AG10803 (cell line): ENCODE measurements at regions not wholly inside any gene's neighbourhood (a gene's known extent, or its start where the extent isn't known, plus 50 kb on each side); places are given as distances from the start of the nearest gene placed in this dataset.
A peak's percentile ranks its signal among the peaks of the same experiment; 100 is the strongest.
"Not testable (repeated sequence)": the region's sequence is repeated elsewhere in the genome, so short reads cannot be mapped to it uniquely, and the experiment has no call there.

Source experiments
- DNase-seq: peaks from one replicate; pipeline ENCODE4 v3.0.0; 2010; ENCODE audit warnings: low read depth
- H3K4me3 ChIP-seq: 2 replicates; pipeline ENCODE4 v1.5.1; 2011; ENCODE audit warnings: mild to moderate bottlenecking, low read length, control low read depth
- TF ChIP-seq, protein P1 (sequence below): conservative IDR thresholded peaks from 2 replicates; pipeline ENCODE4 v1.5.1; 2011; ENCODE audit warnings: mild to moderate bottlenecking, low read length, control low read depth, inconsistent platforms

- no peak overlapping the region for H3K4me3 ChIP-seq
- TF ChIP-seq, protein P1, sequence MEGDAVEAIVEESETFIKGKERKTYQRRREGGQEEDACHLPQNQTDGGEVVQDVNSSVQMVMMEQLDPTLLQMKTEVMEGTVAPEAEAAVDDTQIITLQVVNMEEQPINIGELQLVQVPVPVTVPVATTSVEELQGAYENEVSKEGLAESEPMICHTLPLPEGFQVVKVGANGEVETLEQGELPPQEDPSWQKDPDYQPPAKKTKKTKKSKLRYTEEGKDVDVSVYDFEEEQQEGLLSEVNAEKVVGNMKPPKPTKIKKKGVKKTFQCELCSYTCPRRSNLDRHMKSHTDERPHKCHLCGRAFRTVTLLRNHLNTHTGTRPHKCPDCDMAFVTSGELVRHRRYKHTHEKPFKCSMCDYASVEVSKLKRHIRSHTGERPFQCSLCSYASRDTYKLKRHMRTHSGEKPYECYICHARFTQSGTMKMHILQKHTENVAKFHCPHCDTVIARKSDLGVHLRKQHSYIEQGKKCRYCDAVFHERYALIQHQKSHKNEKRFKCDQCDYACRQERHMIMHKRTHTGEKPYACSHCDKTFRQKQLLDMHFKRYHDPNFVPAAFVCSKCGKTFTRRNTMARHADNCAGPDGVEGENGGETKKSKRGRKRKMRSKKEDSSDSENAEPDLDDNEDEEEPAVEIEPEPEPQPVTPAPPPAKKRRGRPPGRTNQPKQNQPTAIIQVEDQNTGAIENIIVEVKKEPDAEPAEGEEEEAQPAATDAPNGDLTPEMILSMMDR, result no peak
- peak; percentile 24 for DNase-seq
Measured at GRCh38 chr2:200189964-200190363, 116.5 kb upstream of the SPATS2L start.

GRCh38 chr2:200193331-200193730 lies 113.2 kb upstream of the SPATS2L start:
- no peak overlapping the region for H3K4me3 ChIP-seq
- TF ChIP-seq, protein P1, result no peak
- no peak for DNase-seq

GRCh38 chr2:200193791-200194190 lies 112.7 kb upstream of the SPATS2L start:
- DNase-seq, result no peak
- TF ChIP-seq, protein P1, result no peak
- H3K4me3 ChIP-seq, result no peak overlapping the region

- TF ChIP-seq, protein P1, result no peak
- H3K4me3 ChIP-seq, result no peak overlapping the region
- no peak for DNase-seq
Measured at GRCh38 chr2:200194746-200195145, 111.7 kb upstream of the SPATS2L start.

- H3K4me3 ChIP-seq, result no peak overlapping the region
- TF ChIP-seq, protein P1, result no peak
- DNase-seq, result no peak
Measured at GRCh38 chr2:200199005-200199404, 107.5 kb upstream of the SPATS2L start.

DNA sequence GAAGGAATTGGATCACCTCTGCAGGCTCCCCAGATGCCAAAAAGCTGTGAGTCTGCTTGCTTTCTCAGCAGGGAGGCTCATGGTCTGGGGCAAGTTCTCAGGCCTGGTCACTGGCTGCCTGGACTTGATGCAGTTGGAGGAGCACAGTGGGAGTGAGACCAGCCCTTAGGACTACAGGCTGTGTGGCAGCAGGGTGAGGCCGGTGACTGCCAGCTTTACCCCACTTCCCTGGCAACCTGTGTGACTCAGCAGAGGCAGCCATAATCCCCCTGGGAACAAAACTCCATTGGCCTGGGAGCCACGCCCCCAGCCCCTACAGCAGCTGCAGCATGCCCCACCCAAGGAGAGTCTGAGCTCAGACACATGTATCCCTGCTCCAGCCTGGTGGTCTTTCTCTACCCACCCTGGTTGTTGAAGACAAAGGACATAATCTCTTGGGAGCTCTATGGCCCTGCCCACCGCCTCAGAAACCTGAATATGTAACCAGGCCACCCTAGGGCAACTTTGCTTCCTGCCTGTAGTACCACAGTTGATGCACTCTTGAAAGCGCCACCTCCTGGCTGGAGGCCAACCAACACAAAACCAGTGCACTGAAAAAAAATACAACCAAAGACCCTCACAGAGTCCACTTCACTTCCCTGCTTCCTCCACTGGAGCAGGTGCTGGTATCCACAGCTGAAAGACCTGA lies 106.8 kb upstream of the SPATS2L start:
- TF ChIP-seq, protein P1, result no peak
- H3K4me3 ChIP-seq, result no peak overlapping the region
- DNase-seq, result no peak

- not testable (repeated sequence) for H3K4me3 ChIP-seq, DNase-seq
Measured at GRCh38 chr2:200201839-200202238, 104.7 kb upstream of the SPATS2L start.
